ENCODE measurements at regions not wholly inside any gene's neighbourhood (a gene's known extent, or its start where the extent isn't known, plus 50 kb on each side); places are given as distances from the start of the nearest gene placed in this dataset.

- DNase-seq: peak; percentile 12 to 20
These were observed 195.5 kb upstream of the BTG1 start for GRCh38 chr12:92341065-92341668.

- DNase-seq: no peak
These were observed 194.9 kb upstream of the BTG1 start for GRCh38 chr12:92340441-92341064.

- no peak for DNase-seq
These were observed 194.4 kb upstream of the BTG1 start for GRCh38 chr12:92340003-92340402.

GRCh38 chr12:92339198-92339821 is 193.7 kb upstream of the BTG1 start:
- DNase-seq: no peak

GRCh38 chr12:92338671-92339070 is 193.0 kb upstream of the BTG1 start:
- no peak for DNase-seq

GRCh38 chr12:92338102-92338501 is 192.5 kb upstream of the BTG1 start:
- no peak for DNase-seq

- DNase-seq: no peak
These were observed 191.5 kb upstream of the BTG1 start for GRCh38 chr12:92337128-92337527.

GRCh38 chr12:92336641-92337040 is 191.0 kb upstream of the BTG1 start:
- DNase-seq: no peak

- no peak for DNase-seq
These were observed 190.2 kb upstream of the BTG1 start for GRCh38 chr12:92335831-92336230.

GRCh38 chr12:92334552-92334951 is 188.9 kb upstream of the BTG1 start:
- DNase-seq: no peak

- no peak for DNase-seq
These were observed 186.9 kb upstream of the BTG1 start for GRCh38 chr12:92332552-92332951.

GRCh38 chr12:92331383-92331782 is 185.7 kb upstream of the BTG1 start:
- no peak for DNase-seq

GRCh38 chr12:92330654-92331053 is 185.0 kb upstream of the BTG1 start:
- DNase-seq: no peak

- no peak for DNase-seq
These were observed 181.2 kb upstream of the BTG1 start for GRCh38 chr12:92326877-92327276.

GRCh38 chr12:92324849-92325500 is 179.3 kb upstream of the BTG1 start:
- DNase-seq: no peak

- no peak for DNase-seq
These were observed 166.9 kb upstream of the BTG1 start for GRCh38 chr12:92312463-92312964.

GRCh38 chr12:92304371-92305055 is 158.9 kb upstream of the BTG1 start:
- no peak for DNase-seq

GRCh38 chr12:92302041-92302829 is 156.6 kb upstream of the BTG1 start:
- no peak for DNase-seq

GRCh38 chr12:92301356-92301755 is 155.7 kb upstream of the BTG1 start:
- DNase-seq: peak in 1 of 2 donors; percentile 64

- peak; percentile 64 to 84 for DNase-seq
These were observed 155.1 kb upstream of the BTG1 start for GRCh38 chr12:92300777-92301176.

- DNase-seq: no peak
These were observed 154.1 kb upstream of the BTG1 start for GRCh38 chr12:92299744-92300143.

- DNase-seq: no peak
These were observed 153.7 kb upstream of the BTG1 start for GRCh38 chr12:92299344-92299743.

Measured in inflammatory macrophage (primary cell).